Loucy (cell line): ENCODE measurements at regions not wholly inside any gene's neighbourhood (a gene's known extent, or its start where the extent isn't known, plus 50 kb on each side); places are given as distances from the start of the nearest gene placed in this dataset.

ENCODE experiments used
- EZH2phosphoT487 ChIP-seq: fragments of 200-600 bp; IDR thresholded peaks from 2 replicates; pipeline ENCODE4 v1.6.1; 2018; ENCODE audit warnings: antibody characterized with exemption, mild to moderate bottlenecking, moderate library complexity, borderline replicate concordance
- TF ChIP-seq, protein P1 (sequence below): fragments of 200-600 bp; sonication (generic); conservative IDR thresholded peaks from 2 replicates; pipeline ENCODE4 v1.5.1; 2014; ENCODE audit warnings: mild to moderate bottlenecking, antibody characterized with exemption, low read length

- TF ChIP-seq, protein P1, sequence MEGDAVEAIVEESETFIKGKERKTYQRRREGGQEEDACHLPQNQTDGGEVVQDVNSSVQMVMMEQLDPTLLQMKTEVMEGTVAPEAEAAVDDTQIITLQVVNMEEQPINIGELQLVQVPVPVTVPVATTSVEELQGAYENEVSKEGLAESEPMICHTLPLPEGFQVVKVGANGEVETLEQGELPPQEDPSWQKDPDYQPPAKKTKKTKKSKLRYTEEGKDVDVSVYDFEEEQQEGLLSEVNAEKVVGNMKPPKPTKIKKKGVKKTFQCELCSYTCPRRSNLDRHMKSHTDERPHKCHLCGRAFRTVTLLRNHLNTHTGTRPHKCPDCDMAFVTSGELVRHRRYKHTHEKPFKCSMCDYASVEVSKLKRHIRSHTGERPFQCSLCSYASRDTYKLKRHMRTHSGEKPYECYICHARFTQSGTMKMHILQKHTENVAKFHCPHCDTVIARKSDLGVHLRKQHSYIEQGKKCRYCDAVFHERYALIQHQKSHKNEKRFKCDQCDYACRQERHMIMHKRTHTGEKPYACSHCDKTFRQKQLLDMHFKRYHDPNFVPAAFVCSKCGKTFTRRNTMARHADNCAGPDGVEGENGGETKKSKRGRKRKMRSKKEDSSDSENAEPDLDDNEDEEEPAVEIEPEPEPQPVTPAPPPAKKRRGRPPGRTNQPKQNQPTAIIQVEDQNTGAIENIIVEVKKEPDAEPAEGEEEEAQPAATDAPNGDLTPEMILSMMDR: no peak
- no peak for TF ChIP-seq EZH2phosphoT487
Observed at GRCh38 chr6:137942736-137943135, 75.7 kb downstream of the TNFAIP3 start.
